Skeletal muscle satellite cell (primary cell): ENCODE measurements at regions not wholly inside any gene's neighbourhood (a gene's known extent, or its start where the extent isn't known, plus 50 kb on each side); places are given as distances from the start of the nearest gene placed in this dataset.
"Not testable (repeated sequence)": the region's sequence is repeated elsewhere in the genome, so short reads cannot be mapped to it uniquely, and the experiment has no call there.

Experiments
- H3K27me3 ChIP-seq: 2 replicates; pipeline ENCODE4 v1.7.0; 2013; ENCODE audit warnings: low read length; ENCODE audit not compliant: control insufficient read depth, insufficient read depth
- H3K36me3 ChIP-seq: 2 replicates; pipeline ENCODE4 v1.7.0; 2013; ENCODE audit warnings: mild to moderate bottlenecking, control low read depth, low read length; ENCODE audit not compliant: insufficient read depth
- H3K4me1 ChIP-seq: 2 replicates; pipeline ENCODE4 v1.7.0; 2013; ENCODE audit warnings: low read length; ENCODE audit not compliant: control insufficient read depth, insufficient read depth
- H3K4me2 ChIP-seq: 2 replicates; pipeline ENCODE4 v1.7.0; 2013; ENCODE audit warnings: mild to moderate bottlenecking, low read length
- H3K4me3 ChIP-seq: 2 replicates; pipeline ENCODE4 v1.7.0; 2013; ENCODE audit warnings: low read length
- H3K9ac ChIP-seq: 2 replicates; pipeline ENCODE4 v1.7.0; 2013; ENCODE audit warnings: mild to moderate bottlenecking, low read depth, low read length, moderate library complexity
- H3K9me3 ChIP-seq: replicated peaks from 2 replicates; pipeline ENCODE4 v1.7.0; 2013; ENCODE audit warnings: mild to moderate bottlenecking, control low read depth, low read length

- H3K9me3 ChIP-seq, H3K9ac ChIP-seq, H3K4me2 ChIP-seq, H3K36me3 ChIP-seq, H3K27me3 ChIP-seq, H3K4me3 ChIP-seq, H3K4me1 ChIP-seq: not testable (repeated sequence)
Measured at GRCh38 chr11:128140293-128140692, 447.1 kb downstream of the ETS1 start.

DNA sequence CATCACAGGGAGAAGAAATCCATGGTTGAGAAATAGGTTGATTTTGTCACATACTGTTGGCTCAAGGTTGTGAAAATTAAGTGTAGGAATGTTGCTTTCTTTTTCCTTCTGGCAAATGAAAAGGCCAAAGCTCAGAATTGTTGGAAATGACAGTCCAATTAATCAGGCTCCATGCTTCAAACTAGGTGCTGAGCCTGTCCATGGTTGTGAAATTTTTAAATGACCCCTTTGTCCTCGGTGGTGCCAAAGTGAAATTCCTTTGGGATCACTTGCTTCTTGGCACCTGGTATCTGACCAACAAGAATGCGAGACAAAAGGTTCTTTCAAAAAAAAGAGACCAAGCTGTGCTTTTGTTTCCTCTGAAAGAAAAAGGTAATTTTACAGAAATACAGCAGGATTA, 451.9 kb downstream of the ETS1 start:
- Histone ChIP-seq H3K9me3 (no peaks in the 10 kb centered on the region), H3K9ac (no peak overlapping the region), H3K4me1 (peaks cover 2% of the 10 kb centered on the region), H3K27me3 (no peaks in the 10 kb centered on the region), H3K36me3 (no peaks in the 10 kb centered on the region), H3K4me3 (no peak overlapping the region), H3K4me2 (no peak overlapping the region)

- Histone ChIP-seq H3K4me1 (peaks cover 2% of the 10 kb centered on the region), H3K9me3 (no peaks in the 10 kb centered on the region), H3K4me3 (no peak overlapping the region), H3K27me3 (no peaks in the 10 kb centered on the region), H3K4me2 (no peak overlapping the region), H3K36me3 (no peaks in the 10 kb centered on the region), H3K9ac (no peak overlapping the region)
Measured at GRCh38 chr11:128133501-128133900, 453.9 kb downstream of the ETS1 start.

DNA sequence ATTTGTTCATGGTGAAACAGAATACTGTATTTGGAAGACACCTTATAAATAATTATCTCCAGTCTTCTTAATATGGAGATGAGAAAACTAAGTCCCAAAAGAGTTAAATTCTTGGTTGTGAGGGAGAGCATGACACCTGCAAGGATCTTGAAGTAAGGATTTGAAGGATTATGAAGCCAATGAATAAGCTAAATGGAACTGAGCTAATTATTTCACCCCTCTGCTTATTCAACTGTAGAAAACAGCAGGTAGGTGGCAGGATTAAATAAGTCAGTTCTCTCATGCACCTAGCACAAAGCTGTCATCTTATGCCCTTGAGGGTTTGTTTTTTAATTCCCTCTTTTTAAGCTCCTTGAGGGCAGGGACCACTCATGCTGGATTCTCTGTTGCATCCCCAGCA, 457.3 kb downstream of the ETS1 start:
- H3K9me3 ChIP-seq = no peaks in the 10 kb centered on the region
- H3K36me3 ChIP-seq = no peaks in the 10 kb centered on the region
- H3K27me3 ChIP-seq = no peaks in the 10 kb centered on the region
- no peaks in the 10 kb centered on the region for H3K4me1 ChIP-seq
- H3K4me3 ChIP-seq = no peak overlapping the region
- no peak overlapping the region for H3K9ac ChIP-seq
- no peak overlapping the region for H3K4me2 ChIP-seq

DNA sequence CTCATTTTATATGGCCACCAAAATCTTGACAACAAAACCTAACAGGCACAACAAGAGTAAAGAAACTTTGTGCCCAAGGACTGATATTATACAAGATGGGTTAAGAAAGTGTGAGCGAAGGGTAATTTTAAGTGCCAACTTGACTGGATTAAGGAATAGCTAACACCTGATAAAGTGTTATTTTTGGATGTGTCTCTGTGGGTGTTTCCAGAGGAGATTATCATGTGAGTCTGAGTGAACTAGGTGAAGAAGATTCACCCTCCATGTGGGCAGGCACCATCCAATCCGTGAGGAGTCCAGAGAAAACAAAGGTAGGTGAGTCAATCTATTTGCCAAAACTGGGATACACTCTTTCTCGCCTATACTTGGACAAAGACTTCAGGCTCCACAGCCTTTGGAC, 461.6 kb downstream of the ETS1 start:
- Histone ChIP-seq H3K4me2 (no peak overlapping the region), H3K9ac (no peak overlapping the region), H3K4me1 (no peaks in the 10 kb centered on the region), H3K9me3 (no peaks in the 10 kb centered on the region), H3K4me3 (no peak overlapping the region), H3K27me3 (no peaks in the 10 kb centered on the region), H3K36me3 (no peaks in the 10 kb centered on the region)

DNA sequence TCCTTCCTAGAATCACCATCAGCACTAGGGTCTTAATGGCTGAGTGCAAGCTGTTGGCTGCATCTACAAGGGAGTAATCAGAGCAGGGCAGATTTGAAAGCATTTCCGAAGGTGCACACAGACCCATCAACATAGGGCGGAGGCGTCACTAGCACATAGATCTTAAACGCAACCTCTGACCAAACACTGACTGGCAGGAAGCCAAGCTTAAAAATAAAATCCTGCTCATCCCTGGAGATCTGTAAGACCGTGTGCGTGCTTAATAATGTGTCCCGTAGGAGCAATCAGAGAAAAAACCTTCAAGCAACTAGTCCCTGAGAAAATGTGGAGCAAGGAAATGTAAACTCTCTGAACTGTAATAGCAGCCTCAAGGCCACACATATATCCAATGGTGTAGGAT, 470.5 kb downstream of the ETS1 start:
- Histone ChIP-seq H3K4me2 (peak overlapping the region; percentile 51), H3K9ac (no peak overlapping the region), H3K9me3 (no peaks in the 10 kb centered on the region), H3K36me3 (no peaks in the 10 kb centered on the region), H3K4me3 (no peak overlapping the region), H3K4me1 (no peaks in the 10 kb centered on the region), H3K27me3 (no peaks in the 10 kb centered on the region)

DNA sequence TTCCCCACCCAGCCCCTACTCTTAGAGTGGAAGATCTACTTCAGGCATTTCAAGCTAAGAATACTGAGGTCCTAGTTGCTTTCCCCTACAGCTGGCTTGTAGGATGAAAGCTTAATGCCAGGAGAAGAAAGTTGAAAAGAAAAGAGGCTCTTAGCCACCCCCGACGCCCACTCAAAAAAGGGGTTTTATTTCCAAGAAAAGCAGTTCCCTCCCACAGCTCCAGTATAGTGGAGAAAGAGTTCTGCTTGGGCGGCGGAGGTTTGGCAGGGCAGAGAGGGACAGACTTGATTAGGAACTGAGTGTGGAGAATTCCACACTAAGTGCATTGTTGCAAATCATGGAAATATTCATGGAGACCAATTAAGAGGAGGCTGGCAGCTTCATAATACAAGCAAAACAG, 470.9 kb downstream of the ETS1 start:
- Histone ChIP-seq H3K4me1 (no peaks in the 10 kb centered on the region), H3K4me3 (no peak overlapping the region), H3K4me2 (peak overlapping the region; percentile 51), H3K36me3 (no peaks in the 10 kb centered on the region), H3K27me3 (no peaks in the 10 kb centered on the region), H3K9me3 (no peaks in the 10 kb centered on the region), H3K9ac (no peak overlapping the region)

DNA sequence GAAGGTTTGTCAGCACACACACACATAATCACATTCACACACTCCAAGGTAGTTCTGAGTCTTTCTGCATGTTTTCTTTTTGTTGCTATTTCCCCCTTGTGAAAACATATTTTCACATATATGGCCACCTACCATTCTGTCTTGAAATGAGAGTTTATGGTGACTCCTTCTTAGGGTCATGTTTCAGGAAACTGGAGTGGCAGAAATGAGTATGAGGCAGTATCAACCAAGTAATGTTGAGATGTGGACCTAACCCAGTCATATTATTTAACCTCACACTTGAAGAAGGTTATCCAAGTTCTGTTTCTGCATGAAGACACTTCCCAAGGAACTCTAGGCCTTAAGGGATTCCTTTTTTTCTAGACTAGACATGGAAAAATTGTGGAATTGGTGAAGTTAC, 481.4 kb downstream of the ETS1 start:
- Histone ChIP-seq H3K9me3 (no peaks in the 10 kb centered on the region), H3K4me3 (no peak overlapping the region), H3K27me3 (no peaks in the 10 kb centered on the region), H3K36me3 (no peaks in the 10 kb centered on the region), H3K4me2 (no peak overlapping the region), H3K4me1 (no peaks in the 10 kb centered on the region), H3K9ac (no peak overlapping the region)

GRCh38 chr11:128105511-128105910, 481.8 kb downstream of the ETS1 start:
- H3K4me3 ChIP-seq = no peak overlapping the region
- no peaks in the 10 kb centered on the region for H3K36me3 ChIP-seq
- no peak overlapping the region for H3K9ac ChIP-seq
- no peaks in the 10 kb centered on the region for H3K4me1 ChIP-seq
- no peaks in the 10 kb centered on the region for H3K27me3 ChIP-seq
- no peak overlapping the region for H3K4me2 ChIP-seq
- no peaks in the 10 kb centered on the region for H3K9me3 ChIP-seq

- no peak overlapping the region for H3K4me3 ChIP-seq
- H3K36me3 ChIP-seq = no peaks in the 10 kb centered on the region
- no peak overlapping the region for H3K9ac ChIP-seq
- no peaks in the 10 kb centered on the region for H3K27me3 ChIP-seq
- H3K4me1 ChIP-seq = no peaks in the 10 kb centered on the region
- no peaks in the 10 kb centered on the region for H3K9me3 ChIP-seq
- no peak overlapping the region for H3K4me2 ChIP-seq
Measured at GRCh38 chr11:128103278-128103873, 484.0 kb downstream of the ETS1 start.

GRCh38 chr11:128098781-128099180, 488.6 kb downstream of the ETS1 start:
- peaks cover 6% of the 10 kb centered on the region for H3K4me1 ChIP-seq
- H3K4me2 ChIP-seq = no peak overlapping the region
- no peaks in the 10 kb centered on the region for H3K27me3 ChIP-seq
- no peaks in the 10 kb centered on the region for H3K36me3 ChIP-seq
- no peak overlapping the region for H3K4me3 ChIP-seq
- H3K9me3 ChIP-seq = no peaks in the 10 kb centered on the region
- H3K9ac ChIP-seq = no peak overlapping the region

DNA sequence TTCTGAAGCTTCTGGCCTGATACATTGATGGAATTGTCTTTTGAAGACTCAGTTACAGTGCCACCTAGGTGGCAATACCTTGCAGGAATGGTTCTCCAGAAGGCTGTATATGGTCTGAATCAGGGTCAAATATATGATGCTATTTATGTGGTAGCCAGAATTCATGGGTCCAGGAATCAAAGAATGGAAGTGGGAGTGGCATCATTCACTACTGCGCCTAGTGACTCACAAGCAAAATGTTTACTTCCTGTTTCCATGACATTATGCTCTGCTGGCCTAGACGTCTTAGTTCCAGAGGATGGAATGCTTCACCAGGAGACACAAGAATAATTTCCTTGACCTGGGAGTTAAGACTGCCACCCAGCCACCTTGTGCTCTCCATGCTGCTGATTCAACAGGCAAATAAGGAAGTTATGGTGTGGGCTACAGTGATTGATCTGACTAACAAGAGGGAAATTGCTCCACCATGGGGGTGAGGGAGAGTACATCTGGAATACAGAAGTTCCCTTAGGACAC, 491.8 kb downstream of the ETS1 start:
- Histone ChIP-seq H3K9me3 (no peaks in the 10 kb centered on the region), H3K4me1 (peaks cover 6% of the 10 kb centered on the region), H3K4me2 (no peak overlapping the region), H3K4me3 (no peak overlapping the region), H3K36me3 (no peaks in the 10 kb centered on the region), H3K9ac (no peak overlapping the region), H3K27me3 (no peaks in the 10 kb centered on the region)
